Thoracic aorta (tissue), 2 donors: ENCODE measurements at regions not wholly inside any gene's neighbourhood (a gene's known extent, or its start where the extent isn't known, plus 50 kb on each side); places are given as distances from the start of the nearest gene placed in this dataset.

ENCODE experiments used
- ATAC-seq: fragments of 150-250 bp; one replicate; pipeline ENCODE4 v1.8.0; 2017; ENCODE audit warnings: low read depth; ENCODE audit not compliant: insufficient number of reproducible peaks, low FRiP score
- DNase-seq: peaks from one replicate; pipeline ENCODE4 v3.0.0-alpha.2; 2020; ENCODE audit warnings: low spot score
- H3K27ac ChIP-seq, 2 donors: fragments of 200-600 bp; sonication (generic); 1 replicate in 1 of 2; 2 replicates in 1 of 2; pipeline ENCODE4 v1.5.1; 2016; ENCODE audit warnings: mild to moderate bottlenecking in 2 of 2, moderate library complexity in 2 of 2
- H3K27me3 ChIP-seq: fragments of 200-600 bp; sonication (generic); replicated peaks from 2 replicates; pipeline ENCODE4 v1.6.0; 2016; ENCODE audit warnings: mild to moderate bottlenecking; ENCODE audit not compliant: insufficient read depth
- H3K36me3 ChIP-seq: fragments of 200-600 bp; sonication (generic); one replicate; pipeline ENCODE4 v1.5.1; 2016
- H3K4me1 ChIP-seq, 2 donors: fragments of 200-600 bp; sonication (generic); 1 replicate in 1 of 2; 2 replicates in 1 of 2; pipeline versions ENCODE4 v1.5.1 to v1.6.0; 2016; ENCODE audit warnings: low read depth in 2 of 2, mild to moderate bottlenecking in 1 of 2; ENCODE audit not compliant: control insufficient read depth in 1 of 2
- H3K4me3 ChIP-seq: fragments of 200-600 bp; sonication (generic); 2 replicates; pipeline ENCODE4 v1.5.1; 2016; ENCODE audit warnings: mild to moderate bottlenecking
- H3K9me3 ChIP-seq: fragments of 200-600 bp; sonication (generic); 2 replicates; pipeline ENCODE4 v1.5.1; 2016
- CTCF ChIP-seq: fragments of 200-600 bp; sonication (generic); IDR thresholded peaks from one replicate; pipeline ENCODE4 v1.5.1; 2019; ENCODE audit warnings: antibody characterized with exemption

GRCh38 chr1:189405419-189405818 lies 1072.2 kb downstream of the BRINP3 start:
- no peak for DNase-seq
- Histone ChIP-seq H3K9me3 (no peaks in the 10 kb centered on the region), H3K4me1 (no peaks in the 10 kb centered on the region), H3K36me3 (no peaks in the 10 kb centered on the region), H3K4me3 (no peak overlapping the region), H3K27me3 (no peaks in the 10 kb centered on the region), H3K27ac (no peak overlapping the region)
- TF ChIP-seq CTCF = no peak
- ATAC-seq = no peak

DNA sequence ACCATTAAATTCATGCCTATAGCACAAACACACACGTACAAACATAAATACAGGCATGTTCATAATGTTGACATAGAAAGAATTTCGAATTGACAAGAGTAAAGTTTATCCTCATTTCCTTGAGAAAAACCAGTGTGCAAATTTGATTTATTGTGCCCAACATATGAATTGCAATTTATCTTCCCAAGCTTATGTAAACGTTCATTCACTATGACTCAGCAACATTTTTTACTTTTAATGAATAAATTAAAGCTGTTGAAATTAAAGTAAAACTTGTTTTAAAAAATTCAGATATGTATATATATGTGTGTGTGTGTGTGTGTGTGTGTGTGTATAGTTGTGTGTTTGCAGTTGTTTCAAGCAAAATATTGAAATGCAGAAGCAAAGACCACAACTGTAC lies 1067.9 kb downstream of the BRINP3 start:
- Histone ChIP-seq H3K27me3 (no peaks in the 10 kb centered on the region), H3K27ac (no peak overlapping the region), H3K4me3 (no peak overlapping the region), H3K9me3 (no peaks in the 10 kb centered on the region), H3K36me3 (no peaks in the 10 kb centered on the region), H3K4me1 (no peaks in the 10 kb centered on the region)
- TF ChIP-seq CTCF = no peak
- no peak for ATAC-seq
- DNase-seq = no peak

GRCh38 chr1:189424746-189425331 lies 1052.8 kb downstream of the BRINP3 start:
- H3K27ac ChIP-seq = no peak overlapping the region
- no peaks in the 10 kb centered on the region for H3K36me3 ChIP-seq
- DNase-seq (no peak), ATAC-seq (no peak)
- H3K4me1 ChIP-seq = no peaks in the 10 kb centered on the region
- H3K4me3 ChIP-seq = no peak overlapping the region
- TF ChIP-seq CTCF = no peak
- H3K27me3 ChIP-seq = no peaks in the 10 kb centered on the region
- H3K9me3 ChIP-seq = no peaks in the 10 kb centered on the region

DNA sequence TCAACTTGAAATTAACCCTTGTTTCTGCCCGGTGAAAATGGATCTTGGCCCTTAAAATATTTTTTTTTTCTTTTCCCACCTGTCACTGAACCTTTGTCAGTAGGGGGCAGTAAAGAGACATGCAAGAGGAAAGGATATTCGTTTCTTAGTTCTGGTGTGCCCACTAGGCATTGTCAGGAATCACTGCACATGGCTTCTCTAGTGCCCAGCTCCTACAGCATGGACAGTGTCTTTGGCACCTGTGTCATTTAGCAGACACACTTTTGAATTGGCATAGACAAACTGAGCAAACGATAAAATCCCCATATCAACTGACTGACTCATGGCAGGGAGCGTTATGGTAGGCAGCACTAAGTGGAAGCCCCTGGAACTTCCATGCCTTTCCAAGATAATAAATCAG lies 1048.1 kb downstream of the BRINP3 start:
- Histone ChIP-seq H3K36me3 (no peaks in the 10 kb centered on the region), H3K27me3 (no peaks in the 10 kb centered on the region), H3K4me3 (no peak overlapping the region), H3K4me1 (no peaks in the 10 kb centered on the region), H3K27ac (no peak overlapping the region), H3K9me3 (no peaks in the 10 kb centered on the region)
- ATAC-seq (no peak), DNase-seq (no peak)
- TF ChIP-seq CTCF = no peak

DNA sequence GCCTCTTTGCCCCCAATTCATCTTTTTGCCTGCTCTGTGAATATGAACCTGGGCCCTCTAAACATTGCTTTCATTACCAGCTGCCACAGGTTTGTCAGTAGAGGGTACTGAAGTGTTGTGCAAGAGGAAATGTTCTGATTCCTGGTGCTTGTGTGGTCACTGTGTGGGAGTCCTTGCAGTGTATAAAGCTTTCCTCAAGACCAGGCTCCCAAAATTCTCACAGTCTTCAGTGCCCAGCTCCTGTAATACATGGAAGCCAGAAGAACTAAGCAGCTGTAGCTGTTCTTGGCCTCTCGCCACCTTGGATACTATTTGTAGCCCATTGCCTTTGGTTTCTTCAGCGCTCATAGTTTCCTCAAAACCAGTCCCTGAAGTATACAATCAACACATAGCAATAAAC lies 1046.2 kb downstream of the BRINP3 start:
- TF ChIP-seq CTCF = no peak
- Histone ChIP-seq H3K27me3 (no peaks in the 10 kb centered on the region), H3K27ac (no peak overlapping the region), H3K4me1 (no peaks in the 10 kb centered on the region), H3K4me3 (no peak overlapping the region), H3K36me3 (no peaks in the 10 kb centered on the region), H3K9me3 (no peaks in the 10 kb centered on the region)
- ATAC-seq (no peak), DNase-seq (no peak)
